ENCODE measurements at regions not wholly inside any gene's neighbourhood (a gene's known extent, or its start where the extent isn't known, plus 50 kb on each side); places are given as distances from the start of the nearest gene placed in this dataset.

GRCh38 chr1:193472838-193473398 is 286.5 kb upstream of the B3GALT2 start:
- no peak for DNase-seq (ENCODE audit: low spot score)
- Mint-ChIP-seq H3K36me3 (no peaks in the 10 kb centered on the region), H3K4me1 (no peaks in the 10 kb centered on the region), H3K27ac (no peak overlapping the region), H3K27me3 (ENCODE audit: insufficient read depth, low read depth) (no peaks in the 10 kb centered on the region), H3K9me3 (no peaks in the 10 kb centered on the region), H3K4me3 (no peak overlapping the region)
- Histone ChIP-seq H3K79me2 (ENCODE audit: low read depth) (no peaks in the 10 kb centered on the region), H3K4me2 (no peak overlapping the region), H2AFZ (replicated peaks) (no peak overlapping the region), H3K36me3 (no peaks in the 10 kb centered on the region), H3K9me3 (ENCODE audit: low read depth) (no peaks in the 10 kb centered on the region), H3F3A (ENCODE audit: low read depth) (no peaks in the 10 kb centered on the region), H3K4me3 (no peak overlapping the region), H3K9ac (no peak overlapping the region), H4K20me1 (ENCODE audit: low read depth) (no peaks in the 10 kb centered on the region), H3K27me3 (no peaks in the 10 kb centered on the region), H3K27ac (no peak overlapping the region), H3K4me1 (no peaks in the 10 kb centered on the region)
- TF ChIP-seq EZH2phosphoT487 (IDR thresholded peaks at IDR 0.05) (no peak), CTCF (IDR thresholded peaks at IDR 0.05) (no peak), EZH2 (IDR thresholded peaks at IDR 0.05) (no peak)

- Mint-ChIP-seq H3K4me1 (no peaks in the 10 kb centered on the region), H3K27ac (no peak overlapping the region), H3K36me3 (no peaks in the 10 kb centered on the region), H3K4me3 (no peak overlapping the region), H3K9me3 (no peaks in the 10 kb centered on the region), H3K27me3 (ENCODE audit: insufficient read depth, low read depth) (no peaks in the 10 kb centered on the region)
- no peaks in the 10 kb centered on the region for H3K79me2 ChIP-seq (ENCODE audit: low read depth)
- no peak for DNase-seq (ENCODE audit: low spot score)
- H3K27ac ChIP-seq = no peak overlapping the region
- no peaks in the 10 kb centered on the region for H4K20me1 ChIP-seq (ENCODE audit: low read depth)
- no peak overlapping the region for H3K9ac ChIP-seq
- no peaks in the 10 kb centered on the region for H3K36me3 ChIP-seq
- TF ChIP-seq CTCF (IDR thresholded peaks at IDR 0.05) (no peak), EZH2 (IDR thresholded peaks at IDR 0.05) (no peak), EZH2phosphoT487 (IDR thresholded peaks at IDR 0.05) (no peak)
- no peaks in the 10 kb centered on the region for H3K9me3 ChIP-seq (ENCODE audit: low read depth)
- H3K27me3 ChIP-seq = no peaks in the 10 kb centered on the region
- no peak overlapping the region for H2AFZ ChIP-seq (replicated peaks)
- H3F3A ChIP-seq (ENCODE audit: low read depth) = no peaks in the 10 kb centered on the region
- H3K4me3 ChIP-seq = no peak overlapping the region
- H3K4me1 ChIP-seq = no peaks in the 10 kb centered on the region
- no peak overlapping the region for H3K4me2 ChIP-seq
These were observed 286.0 kb upstream of the B3GALT2 start for GRCh38 chr1:193472430-193472829.

- TF ChIP-seq EZH2 (IDR thresholded peaks at IDR 0.05) (no peak), CTCF (IDR thresholded peaks at IDR 0.05) (no peak), EZH2phosphoT487 (IDR thresholded peaks at IDR 0.05) (no peak)
These were observed 285.6 kb upstream of the B3GALT2 start for GRCh38 chr1:193471981-193472380.

More at GRCh38 chr1:193471981-193472380, 285.6 kb upstream of the B3GALT2 start:
- Histone ChIP-seq H3K4me3 (no peak overlapping the region), H3K27ac (no peak overlapping the region), H3K27me3 (no peaks in the 10 kb centered on the region), H3K9me3 (ENCODE audit: low read depth) (no peaks in the 10 kb centered on the region), H3K36me3 (no peaks in the 10 kb centered on the region), H3K9ac (no peak overlapping the region), H3F3A (ENCODE audit: low read depth) (no peaks in the 10 kb centered on the region), H2AFZ (replicated peaks) (no peak overlapping the region), H3K79me2 (ENCODE audit: low read depth) (no peaks in the 10 kb centered on the region), H3K4me1 (no peaks in the 10 kb centered on the region), H4K20me1 (ENCODE audit: low read depth) (no peaks in the 10 kb centered on the region), H3K4me2 (no peak overlapping the region)
- no peaks in the 10 kb centered on the region for H3K9me3 Mint-ChIP-seq
- H3K4me3 Mint-ChIP-seq = no peak overlapping the region
- H3K36me3 Mint-ChIP-seq = no peaks in the 10 kb centered on the region
- no peaks in the 10 kb centered on the region for H3K4me1 Mint-ChIP-seq
- no peaks in the 10 kb centered on the region for H3K27me3 Mint-ChIP-seq (ENCODE audit: insufficient read depth, low read depth)
- no peak for DNase-seq (ENCODE audit: low spot score)
- H3K27ac Mint-ChIP-seq = no peak overlapping the region

Data from neural progenitor cell (in vitro differentiated cells).